ENCODE measurements at regions not wholly inside any gene's neighbourhood (a gene's known extent, or its start where the extent isn't known, plus 50 kb on each side); places are given as distances from the start of the nearest gene placed in this dataset.

GRCh38 chr4:58981828-58982227 lies 1871.6 kb upstream of the IGFBP7 start (continued):
- TF ChIP-seq HIVEP1 (CRISPR knock-in tag; IDR thresholded peaks at IDR 0.05) (no peak), ZNF549 (CRISPR knock-in tag; IDR thresholded peaks at IDR 0.05) (no peak), ZFP82 (CRISPR knock-in tag; IDR thresholded peaks at IDR 0.05; ENCODE audit: borderline replicate concordance) (no peak), PHF21A (CRISPR knock-in tag; IDR thresholded peaks at IDR 0.05) (no peak), ZNF720 (CRISPR knock-in tag; IDR thresholded peaks at IDR 0.05) (no peak), TBX3 (IDR thresholded peaks at IDR 0.05; ENCODE audit: borderline replicate concordance) (no peak), IRF1 (CRISPR knock-in tag; IDR thresholded peaks at IDR 0.05; ENCODE audit: low read depth) (no peak), TARDBP (CRISPR knock-in tag; IDR thresholded peaks at IDR 0.05) (no peak)
- TF ChIP-seq, protein P1, sequence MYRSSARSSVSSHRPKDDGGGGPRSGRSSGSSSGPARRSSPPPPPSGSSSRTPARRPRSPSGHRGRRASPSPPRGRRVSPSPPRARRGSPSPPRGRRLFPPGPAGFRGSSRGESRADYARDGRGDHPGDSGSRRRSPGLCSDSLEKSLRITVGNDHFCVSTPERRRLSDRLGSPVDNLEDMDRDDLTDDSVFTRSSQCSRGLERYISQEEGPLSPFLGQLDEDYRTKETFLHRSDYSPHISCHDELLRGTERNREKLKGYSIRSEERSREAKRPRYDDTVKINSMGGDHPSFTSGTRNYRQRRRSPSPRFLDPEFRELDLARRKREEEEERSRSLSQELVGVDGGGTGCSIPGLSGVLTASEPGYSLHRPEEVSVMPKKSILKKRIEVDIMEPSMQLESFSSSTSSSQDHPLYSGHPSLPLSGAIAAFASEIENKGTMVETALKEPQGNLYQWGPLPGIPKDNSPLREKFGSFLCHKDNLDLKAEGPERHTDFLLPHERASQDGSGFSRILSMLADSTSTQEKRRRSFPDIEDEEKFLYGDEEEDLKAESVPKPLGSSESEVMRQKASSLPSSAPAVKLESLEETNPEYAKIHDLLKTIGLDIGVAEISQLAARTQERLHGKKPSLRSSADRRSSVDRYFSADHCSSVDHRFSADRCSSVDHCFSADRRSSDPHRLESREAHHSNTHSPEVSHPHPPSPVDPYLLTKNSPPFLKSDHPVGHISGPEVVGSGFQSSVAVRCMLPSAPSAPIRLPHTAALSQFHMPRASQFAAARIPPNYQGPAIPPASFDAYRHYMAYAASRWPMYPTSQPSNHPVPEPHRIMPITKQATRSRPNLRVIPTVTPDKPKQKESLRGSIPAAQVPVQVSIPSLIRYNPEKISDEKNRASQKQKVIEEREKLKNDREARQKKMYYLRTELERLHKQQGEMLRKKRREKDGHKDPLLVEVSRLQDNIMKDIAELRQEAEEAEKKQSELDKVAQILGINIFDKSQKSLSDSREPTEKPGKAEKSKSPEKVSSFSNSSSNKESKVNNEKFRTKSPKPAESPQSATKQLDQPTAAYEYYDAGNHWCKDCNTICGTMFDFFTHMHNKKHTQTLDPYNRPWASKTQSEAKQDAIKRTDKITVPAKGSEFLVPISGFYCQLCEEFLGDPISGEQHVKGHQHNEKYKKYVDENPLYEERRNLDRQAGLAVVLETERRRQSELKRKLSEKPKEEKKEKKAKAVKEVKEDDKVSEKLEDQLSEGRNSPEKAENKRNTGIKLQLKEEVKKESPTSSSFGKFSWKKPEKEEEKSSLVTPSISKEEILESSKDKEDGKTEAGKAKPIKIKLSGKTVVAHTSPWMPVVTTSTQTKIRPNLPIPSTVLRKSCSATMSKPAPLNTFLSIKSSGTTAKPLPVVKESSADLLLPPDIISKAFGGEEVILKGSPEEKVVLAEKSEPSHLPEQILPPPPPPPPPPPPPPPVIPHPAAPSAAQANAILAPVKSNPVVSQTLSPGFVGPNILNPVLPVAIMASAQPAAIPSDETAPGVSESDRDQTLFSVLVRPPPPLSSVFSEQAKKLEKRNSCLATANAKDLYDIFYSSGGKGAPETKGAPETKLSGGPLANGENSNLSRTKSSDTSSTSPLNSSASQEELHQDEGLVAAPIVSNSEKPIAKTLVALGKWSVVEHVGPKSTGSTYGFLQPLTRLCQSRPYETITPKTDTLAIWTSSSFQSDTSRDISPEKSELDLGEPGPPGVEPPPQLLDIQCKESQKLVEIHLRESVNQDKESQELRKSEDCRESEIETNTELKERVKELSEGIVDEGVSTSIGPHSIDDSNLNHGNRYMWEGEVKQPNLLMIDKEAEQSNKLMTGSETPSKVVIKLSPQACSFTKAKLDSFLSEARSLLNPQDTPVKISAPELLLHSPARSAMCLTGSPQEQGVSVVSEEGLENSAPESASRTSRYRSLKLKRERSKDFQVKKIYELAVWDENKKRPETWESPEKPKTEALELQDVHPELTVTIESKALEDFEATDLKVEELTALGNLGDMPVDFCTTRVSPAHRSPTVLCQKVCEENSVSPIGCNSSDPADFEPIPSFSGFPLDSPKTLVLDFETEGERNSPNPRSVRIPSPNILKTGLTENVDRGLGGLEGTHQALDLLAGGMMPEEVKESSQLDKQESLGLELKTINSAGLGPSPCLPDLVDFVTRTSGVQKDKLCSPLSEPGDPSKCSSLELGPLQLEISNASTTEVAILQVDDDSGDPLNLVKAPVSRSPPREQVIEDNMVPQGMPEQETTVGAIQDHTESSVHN (CRISPR knock-in tag; IDR thresholded peaks at IDR 0.05): no peak
